NCI-H2196 (cell line): ENCODE measurements at regions not wholly inside any gene's neighbourhood (a gene's known extent, or its start where the extent isn't known, plus 50 kb on each side); places are given as distances from the start of the nearest gene placed in this dataset.

Experiments
- DNase-seq: peaks from one replicate; lab custom pipeline; 2025; ENCODE audit not compliant: unreplicated experiment; lab: John Stamatoyannopoulos, UW

DNA sequence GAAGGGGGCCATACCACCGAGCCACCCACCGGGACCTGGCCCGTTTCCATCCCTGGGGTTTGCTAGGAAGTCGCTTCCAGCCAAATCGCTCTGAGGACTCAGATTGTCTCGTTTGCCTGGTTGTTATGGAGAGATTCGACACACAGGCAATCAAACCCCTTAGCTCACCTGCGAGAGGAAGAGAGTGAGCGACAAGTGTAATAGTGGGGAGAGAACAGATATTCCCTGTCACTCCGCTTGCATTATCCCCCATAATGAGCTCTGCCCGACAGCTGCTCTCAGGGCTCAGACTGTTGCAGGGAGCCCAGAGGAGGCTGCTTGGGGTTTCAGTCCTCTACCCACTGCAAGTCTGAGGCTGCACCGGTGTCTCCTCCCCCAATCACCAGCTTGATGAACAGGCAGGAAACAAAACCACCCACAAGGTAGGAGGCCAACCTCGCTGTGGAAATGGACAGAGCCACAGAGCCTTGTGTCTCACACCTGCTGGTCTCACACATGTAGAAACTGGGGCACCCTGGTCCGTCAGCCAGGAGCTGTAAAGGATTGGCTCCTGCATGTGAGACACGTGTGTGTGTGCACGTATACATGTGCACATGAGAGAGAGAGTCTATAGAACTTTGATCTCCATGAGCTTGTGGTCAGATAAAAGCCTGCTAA lies 351.1 kb downstream of the BUD13 start:
- no peak for DNase-seq

DNA sequence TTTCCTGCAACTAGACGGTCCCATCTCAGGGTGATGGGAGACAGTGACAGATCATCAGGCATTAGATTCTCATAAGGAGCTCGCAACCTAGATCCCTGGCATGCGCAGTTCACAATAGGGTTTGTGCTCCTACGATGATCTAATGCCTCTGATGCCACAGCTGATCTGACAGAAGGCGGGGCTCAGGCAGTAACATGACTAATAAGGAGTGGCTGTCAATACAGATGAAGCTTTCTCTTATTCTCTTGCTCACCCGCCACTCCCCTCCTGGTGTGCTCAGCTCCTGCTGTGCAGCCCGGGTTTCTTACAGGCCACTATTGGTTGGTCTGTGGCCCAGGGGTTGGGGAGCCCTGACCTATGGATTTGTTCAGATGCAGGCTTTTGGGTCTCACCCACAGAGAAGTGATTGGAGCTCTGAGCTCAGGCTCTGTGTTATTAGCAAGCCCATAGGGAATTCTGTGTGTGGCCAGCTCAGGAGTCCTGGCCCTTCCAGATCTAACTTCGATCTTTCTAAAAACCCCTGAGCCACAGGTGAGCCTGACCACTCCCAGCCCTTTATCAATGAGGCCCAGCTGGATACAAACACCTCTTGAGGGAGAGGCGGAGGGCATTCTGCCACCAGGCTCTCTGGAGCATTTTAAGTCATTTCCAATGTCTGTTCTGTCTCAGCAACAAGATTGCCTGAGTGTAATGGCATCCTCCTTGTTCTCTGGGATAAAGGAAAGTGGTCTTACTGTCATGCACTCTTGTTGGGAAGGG lies 351.8 kb downstream of the BUD13 start:
- no peak for DNase-seq

DNA sequence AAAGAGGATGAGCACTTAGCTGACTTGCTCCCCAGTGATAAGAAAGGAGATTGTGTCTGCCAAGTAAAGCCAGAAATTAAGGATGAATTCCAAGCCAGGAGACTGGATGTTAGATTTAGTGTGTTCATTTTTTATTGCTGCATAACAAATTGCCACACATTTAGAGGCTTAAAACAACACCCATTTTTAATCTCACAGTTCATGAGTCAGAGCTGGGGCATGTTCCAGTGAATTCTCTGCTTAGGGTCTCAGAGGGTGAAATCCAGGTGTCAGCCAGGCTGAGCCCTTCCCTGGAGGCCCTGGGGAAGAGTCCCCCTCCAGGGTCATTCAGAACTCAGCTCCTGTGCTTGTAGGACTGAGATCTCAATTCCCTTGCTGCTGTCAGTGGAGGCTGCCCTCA lies 352.8 kb downstream of the BUD13 start:
- DNase-seq, result no peak

DNA sequence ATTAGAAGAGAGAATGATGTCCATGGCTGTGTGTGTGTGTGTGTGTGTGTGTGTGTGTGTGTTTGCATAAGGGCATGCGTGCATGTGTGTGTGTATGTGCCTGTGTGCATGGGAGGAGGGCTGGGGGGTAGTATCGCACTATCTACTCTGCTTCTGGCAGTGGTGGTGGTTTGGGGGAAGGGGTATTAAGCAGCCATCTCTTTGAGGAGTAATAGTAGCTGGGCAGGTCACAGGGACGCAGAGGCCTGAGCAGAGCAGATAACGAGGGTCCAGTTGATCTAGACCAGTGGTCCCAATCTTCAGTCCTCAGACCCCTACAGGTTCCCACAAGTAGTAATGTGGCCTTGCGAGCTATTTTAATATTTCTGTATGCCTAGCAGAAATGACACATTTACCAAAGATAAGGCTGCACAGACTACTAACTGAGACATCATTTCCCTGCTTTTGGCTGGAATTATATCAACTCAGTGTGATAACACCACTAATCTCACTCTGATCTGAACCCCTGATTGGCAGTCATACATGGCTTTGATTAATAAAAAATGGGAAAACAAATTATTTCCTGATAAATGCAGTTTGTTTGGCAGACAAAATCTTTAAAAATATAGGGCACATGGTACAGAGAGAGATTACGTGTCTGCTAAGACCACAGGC lies 354.3 kb downstream of the BUD13 start:
- DNase-seq, result no peak

DNA sequence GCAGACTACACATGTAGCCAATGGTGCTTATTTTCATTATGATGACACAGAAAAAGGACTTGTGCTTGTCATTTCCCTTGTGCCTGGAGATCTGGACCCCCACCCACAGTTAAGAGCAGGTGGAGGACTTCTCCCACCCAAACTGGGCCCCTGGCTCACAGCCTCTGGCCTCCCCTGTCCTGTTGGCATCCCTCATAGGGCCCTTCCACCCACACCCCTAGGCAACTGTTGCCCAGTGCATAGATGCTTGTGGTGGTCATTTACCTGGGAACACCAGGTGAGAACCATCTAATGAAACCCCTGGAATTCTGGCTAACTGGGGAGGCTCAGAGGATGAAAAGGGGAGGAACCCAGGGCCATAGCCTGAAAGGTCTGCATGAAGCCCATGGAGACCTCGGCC lies 355.9 kb downstream of the BUD13 start:
- DNase-seq, result no peak

DNA sequence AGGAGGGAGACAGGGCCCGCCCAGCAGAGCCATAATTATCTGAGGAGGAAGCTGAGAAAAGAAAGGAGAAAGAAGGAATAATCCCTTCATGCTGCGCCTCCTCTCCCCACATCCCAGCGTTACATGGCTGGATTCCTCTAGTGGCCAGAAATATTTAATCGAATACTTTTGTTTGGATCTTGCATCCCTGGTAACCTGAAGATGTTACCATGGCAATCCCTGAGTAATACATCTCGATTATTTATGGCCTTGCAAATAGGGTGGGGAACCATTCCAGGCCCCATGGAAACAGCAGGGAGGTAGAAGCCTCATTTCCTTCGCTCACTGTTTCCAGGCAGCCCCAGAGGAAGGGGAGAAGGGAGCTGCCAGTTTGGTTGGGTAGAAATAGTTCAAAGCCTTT lies 357.7 kb downstream of the BUD13 start:
- DNase-seq, result no peak

DNA sequence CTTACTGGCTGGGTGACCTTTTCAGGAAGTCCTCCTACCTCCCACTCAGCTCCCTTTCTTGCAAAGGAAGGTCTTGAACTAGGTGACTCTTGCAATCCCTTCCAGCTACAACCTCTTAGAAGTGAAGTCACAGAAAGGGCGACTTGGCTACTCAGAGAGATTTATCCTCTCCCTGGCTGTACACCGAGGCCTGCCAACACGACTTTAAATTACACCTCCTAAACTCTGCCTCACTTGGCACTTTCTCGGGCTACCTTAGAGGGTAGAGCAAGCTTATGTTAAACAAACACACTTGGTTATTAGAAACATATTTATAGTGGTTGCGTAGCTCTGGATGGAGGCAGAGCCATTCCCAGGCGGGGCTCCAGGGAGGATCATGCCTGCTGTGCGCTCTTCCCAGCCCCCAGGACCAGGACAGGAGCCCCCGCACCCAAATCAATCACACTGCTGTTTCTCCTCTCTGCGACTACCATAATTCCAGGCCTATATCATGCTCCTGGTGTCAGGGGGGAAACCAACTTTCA lies 358.4 kb downstream of the BUD13 start:
- no peak for DNase-seq

DNA sequence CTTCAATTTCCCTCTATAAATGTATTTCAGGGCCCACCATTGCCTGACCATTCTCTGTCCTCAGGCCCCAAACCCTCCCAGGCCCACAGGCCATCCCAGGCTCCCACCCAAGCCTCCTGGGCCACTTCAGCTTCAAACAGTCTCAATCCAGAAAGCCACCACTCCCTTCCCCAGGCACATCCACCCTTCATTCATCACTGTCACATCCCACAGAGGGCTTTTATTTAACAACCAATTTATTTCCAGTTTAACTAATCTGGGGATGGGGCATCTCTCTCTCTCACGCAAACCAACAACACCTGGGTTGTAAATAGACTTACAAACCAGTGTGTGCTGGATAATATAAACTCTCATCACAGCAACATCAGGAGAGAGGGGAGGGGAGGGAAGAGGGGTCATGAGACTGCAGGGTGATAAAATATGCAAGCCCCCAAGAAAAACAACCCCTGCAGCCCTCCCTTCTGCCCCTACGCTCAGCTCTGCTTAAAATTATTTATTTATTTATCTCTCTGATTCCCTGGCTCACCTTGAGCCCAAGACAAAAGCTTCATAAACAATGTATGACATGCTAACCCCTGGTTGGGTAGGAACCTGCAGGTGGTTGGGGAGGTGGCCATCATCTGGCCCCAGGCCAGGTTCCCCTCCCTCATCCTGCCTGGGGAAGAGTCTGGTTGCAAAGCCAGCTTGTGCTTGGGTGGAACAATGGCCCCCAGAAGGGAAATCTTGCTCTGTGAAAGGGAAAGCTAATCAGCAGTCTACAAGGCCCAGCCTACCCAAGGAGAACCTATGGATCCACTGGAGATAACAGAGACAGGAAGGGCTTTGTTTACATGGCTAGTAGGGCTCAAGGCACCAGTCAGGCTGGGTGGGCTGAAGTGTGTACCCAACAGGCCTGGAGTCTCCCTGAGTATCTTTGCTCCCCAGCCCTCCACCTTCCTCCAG lies 359.2 kb downstream of the BUD13 start:
- DNase-seq, result no peak

DNA sequence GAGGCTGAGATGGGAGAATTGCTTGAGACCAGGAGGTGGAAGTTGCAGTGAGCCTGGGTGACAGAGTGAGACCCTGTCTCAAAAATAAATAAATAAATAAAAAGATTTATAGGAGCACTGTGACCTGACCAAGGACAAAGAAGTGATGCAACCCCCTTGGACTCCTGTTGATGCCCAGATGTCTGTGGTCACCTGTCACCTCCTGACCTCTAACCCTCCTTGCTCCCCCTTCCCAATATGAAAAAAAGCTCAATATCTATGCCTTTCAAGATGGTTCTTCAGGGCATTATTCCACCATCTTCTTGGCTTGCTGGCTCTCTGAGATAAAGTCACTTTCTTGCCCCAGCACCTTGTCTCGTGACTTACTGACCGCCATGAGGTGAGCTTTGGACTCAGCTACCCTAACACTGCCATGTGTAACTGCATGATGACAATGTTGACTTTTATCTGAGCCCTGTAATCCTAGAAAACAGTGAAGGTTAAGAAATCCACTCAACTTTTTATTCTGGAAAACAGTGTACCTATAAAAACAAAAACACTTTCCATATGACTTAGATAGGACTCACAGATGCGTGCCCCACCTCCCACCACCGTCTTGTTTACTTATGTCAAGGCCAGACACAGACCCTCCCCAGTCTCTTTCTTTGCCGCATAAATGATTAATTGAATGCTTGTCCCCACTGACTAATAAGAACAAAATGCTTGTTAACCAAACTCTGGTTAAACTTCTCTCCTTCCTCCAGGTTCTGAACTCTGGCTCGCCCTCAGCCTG lies 360.5 kb downstream of the BUD13 start:
- no peak for DNase-seq

DNA sequence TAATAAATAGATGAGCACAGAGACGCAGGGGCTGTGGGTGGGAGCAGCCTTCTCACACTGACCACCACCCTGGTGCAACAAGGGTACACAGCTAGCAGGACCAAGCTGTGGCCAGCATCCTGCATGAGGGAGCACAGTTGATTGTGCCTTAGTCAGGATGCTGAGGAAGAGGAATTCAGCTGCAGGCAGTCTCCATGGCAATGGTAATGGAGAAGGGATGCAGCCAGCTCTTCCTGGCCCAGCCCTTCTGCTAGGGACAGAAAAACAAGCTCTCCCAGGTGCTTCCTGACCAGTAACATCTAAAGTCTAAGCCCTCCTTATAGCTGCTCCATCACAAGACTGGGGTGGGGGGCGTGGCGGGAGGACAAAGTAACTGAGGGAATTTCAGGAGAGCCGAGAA lies 363.5 kb downstream of the BUD13 start:
- peak; percentile 9 for DNase-seq

DNA sequence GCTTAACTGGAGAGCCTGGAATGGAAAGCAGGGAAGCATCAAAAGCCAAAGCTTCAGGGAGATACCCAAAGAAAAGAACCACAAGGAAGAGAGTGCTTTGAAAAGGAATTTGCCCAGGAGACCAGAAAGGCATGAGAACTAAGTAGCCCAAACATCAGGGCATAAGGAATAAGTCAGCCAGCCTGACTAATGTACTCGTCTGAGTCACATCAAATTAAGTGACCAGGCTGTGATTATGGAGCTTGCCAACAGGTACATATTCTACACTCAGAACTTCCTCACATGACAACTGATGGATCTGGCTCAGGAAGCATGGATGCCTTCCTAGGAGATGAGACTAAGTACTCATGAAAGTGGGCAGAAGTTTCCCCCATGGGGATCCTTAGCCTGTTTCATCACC lies 366.7 kb downstream of the BUD13 start:
- no peak for DNase-seq

DNA sequence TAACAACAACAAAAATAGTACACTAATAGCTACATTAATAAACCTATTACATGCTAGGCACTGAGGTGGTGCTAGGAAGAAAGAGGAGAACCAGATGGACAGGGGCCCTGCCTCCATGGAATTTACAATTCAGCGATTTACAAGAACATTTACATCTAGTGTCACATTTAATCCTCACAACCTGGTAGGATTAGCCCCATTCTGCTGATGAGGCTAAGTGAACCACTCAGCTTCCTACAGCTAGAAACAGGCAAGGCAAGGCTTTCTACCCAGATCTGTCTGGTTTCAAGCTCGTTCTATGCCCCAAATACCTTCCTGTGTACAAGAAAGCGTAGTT lies 368.4 kb downstream of the BUD13 start:
- no peak for DNase-seq

DNA sequence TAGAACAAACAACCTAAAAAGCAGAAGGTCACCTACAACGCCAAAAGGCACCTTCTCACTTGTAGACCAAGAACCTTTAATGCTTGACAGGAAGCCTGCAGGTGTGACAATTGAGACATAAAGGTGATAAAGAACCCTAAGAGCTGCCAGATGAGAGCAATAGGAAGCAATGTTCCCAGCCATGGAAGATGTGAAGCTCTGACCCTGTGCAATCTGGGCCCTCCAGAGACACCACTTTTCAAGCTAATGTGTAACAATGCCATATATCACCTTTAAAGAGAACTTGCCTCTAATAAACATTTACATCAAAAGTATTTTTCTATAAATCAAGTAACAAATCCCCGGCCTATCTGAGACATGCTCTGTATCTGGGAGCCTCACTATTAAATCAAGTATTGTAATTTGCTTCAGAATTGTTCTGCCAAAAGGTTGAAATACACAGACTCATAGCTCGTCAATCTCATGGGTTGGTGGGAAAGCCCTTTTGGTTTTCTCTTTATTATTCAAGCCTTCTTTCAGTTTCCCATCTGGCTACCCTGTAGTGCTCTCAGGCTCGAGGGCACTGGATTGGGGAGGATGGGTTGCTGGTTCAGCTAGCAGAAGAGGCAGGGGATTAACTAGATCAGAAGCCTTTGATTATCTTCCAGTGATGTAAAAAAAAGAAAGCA lies 368.9 kb downstream of the BUD13 start:
- no peak for DNase-seq

DNA sequence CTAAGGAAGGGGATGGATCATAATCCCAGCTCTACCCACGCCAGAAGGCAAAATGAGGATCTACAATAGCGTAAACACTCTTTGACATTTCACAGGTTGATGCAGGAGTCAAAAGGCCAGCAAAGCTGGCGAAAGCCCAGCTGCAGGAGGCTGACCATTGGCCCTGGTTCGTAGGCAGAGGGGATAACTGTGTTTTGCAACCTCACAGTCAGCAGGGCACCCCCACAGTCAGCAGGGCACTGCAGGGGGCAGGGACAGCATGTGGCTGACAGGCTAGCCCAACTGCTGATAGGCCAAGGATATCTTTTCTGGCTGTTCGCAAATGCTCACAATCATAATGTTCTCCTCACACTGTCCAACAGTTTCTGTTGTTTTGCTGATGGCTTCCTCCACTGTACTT lies 372.7 kb downstream of the BUD13 start:
- DNase-seq, result no peak

DNA sequence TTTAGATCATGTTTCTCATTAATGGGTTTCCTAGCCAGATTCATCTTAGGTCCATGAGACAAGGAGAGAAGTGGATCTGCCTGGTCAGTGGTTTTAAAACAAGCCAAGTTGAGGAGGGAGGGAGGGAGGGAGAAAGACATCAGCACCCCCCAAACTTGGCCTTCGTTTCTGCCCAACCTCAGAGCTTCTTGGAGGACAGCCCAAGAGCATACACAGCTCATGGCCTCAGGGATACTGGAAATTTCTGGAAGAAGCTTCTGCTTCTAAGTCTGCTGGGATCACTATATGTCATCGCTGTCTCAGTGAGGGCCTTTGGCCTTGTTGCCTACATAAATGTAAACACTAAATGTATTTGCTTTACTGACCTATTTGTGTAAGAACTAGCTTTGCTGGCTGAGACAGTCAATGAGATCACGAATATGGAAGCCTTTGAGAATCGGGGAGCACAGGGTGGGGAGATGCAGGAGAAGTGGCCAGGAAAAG lies 375.1 kb downstream of the BUD13 start:
- DNase-seq, result no peak

DNA sequence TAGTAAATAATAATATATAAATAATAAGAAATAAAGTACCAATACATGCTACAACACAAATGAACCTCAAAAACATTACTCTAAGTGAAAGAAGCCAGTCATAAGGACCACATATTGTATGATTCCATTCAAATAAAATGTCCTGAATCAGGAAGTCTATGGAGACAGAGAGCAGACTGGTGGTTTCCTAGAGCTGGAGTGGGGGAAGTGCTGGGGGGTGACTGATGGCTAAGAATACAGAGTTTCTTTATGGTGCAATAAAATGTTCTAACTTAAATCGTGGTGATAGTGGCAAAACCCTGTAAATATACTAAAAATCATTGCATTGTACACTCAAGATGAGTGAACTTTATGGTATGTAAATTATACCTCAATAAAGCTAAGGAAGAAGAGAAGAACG lies 376.5 kb downstream of the BUD13 start:
- no peak for DNase-seq

DNA sequence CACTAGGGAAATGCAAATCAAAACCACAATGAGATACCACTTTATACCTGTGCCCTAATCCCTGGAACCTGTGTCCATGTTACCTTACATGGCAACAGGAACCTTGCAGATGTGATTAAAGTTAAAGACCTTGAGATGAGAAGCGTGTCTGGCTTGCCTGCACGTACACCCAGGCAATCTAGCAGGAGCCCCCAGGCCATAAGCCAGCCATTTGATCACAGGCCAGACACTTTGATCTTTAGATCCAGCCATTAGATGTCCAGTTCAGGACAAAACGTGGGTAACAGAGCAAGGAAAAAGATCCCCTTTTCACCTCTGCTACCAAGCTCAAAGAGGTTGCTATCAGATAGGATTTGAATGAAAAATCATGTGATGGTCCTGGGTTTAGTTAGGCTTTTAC lies 378.8 kb downstream of the BUD13 start:
- DNase-seq, result no peak

DNA sequence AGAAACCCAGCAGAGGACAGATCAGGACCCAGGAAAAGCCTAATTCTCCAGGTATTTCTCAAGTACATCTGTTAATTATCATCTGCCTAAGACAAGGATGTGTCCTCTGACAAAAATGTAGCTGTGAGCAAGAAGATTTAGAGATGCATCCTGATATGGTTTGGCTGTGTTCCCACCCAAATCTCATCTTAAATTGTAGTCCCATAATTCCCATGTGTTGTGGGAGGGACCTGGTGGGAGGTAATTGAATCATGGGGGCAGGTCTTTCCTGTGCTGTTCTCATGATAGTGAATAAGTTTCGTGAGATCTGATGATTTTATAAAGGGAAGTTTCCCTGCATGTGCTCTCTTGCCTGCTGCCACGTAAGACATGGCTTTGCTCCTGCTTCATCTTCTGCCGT lies 381.8 kb downstream of the BUD13 start:
- DNase-seq, result no peak

DNA sequence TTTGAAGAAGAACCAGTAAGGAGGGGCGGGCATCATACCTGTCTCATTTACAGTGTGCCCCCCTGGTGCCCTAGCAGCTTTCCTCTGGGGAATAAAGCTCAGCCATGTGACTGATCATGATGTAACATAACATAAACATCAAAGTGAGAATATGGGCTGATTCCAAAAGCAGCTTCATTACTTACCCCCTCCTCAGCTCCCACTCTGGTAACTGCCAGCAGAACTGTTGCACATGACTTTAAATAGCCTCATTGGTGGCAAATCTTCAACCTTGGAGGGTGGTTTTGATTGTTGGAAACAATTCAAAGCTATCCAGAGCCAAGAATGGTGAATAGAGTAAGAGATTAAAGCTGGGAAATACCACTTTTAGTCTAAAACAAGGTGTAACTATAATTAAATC lies 384.6 kb downstream of the BUD13 start:
- DNase-seq, result no peak

DNA sequence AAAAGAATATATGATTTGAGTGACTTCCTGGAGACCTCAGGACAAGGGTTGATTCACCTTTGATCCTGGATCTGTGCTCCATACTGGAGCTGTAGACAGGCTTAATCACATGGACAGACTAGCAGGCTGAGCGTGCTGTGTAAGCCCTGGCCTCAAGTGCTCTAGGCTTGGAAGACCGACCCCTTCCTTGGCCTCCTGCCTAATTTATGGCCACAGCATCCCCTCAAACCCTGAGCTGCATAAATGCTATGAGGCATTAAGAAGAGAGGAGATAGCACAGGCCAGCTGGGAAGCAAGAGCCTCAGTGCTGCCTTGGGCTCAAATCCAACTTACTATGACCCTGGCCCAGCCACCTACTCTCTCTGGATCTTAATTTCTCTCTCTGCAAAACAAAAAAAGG lies 385.1 kb downstream of the BUD13 start:
- DNase-seq, result no peak
